Bronchial epithelial cell (primary cell): ENCODE measurements at regions not wholly inside any gene's neighbourhood (a gene's known extent, or its start where the extent isn't known, plus 50 kb on each side); places are given as distances from the start of the nearest gene placed in this dataset.
"Not testable (repeated sequence)": the region's sequence is repeated elsewhere in the genome, so short reads cannot be mapped to it uniquely, and the experiment has no call there.

Source experiments
- DNase-seq: peaks from one replicate; pipeline ENCODE4 v3.0.0-alpha.2; 2010; ENCODE audit warnings: low read depth
- FAIRE-seq: peaks from 2 replicates; lab custom pipeline; 2011; peaks lifted over from hg19 to GRCh38; lab: Jason Lieb, UNC
- H3K27me3 ChIP-seq: 2 replicates; pipeline ENCODE4 v1.5.1; 2011; ENCODE audit warnings: low read length; ENCODE audit not compliant: control insufficient read depth, insufficient read depth
- H3K36me3 ChIP-seq: 2 replicates; pipeline ENCODE4 v1.5.1; 2011; ENCODE audit warnings: low read length; ENCODE audit not compliant: control insufficient read depth, insufficient read depth
- H3K4me3 ChIP-seq: 2 replicates; pipeline ENCODE4 v1.5.1; 2011; ENCODE audit warnings: mild to moderate bottlenecking, low read depth, low read length, control low read depth
- TF ChIP-seq, protein P1 (sequence below): IDR thresholded peaks from 2 replicates; pipeline ENCODE4 v1.5.1; 2011; ENCODE audit warnings: mild to moderate bottlenecking, moderate library complexity, low read length, control low read depth, inconsistent platforms; ENCODE audit not compliant: insufficient read depth, severe bottlenecking

DNA sequence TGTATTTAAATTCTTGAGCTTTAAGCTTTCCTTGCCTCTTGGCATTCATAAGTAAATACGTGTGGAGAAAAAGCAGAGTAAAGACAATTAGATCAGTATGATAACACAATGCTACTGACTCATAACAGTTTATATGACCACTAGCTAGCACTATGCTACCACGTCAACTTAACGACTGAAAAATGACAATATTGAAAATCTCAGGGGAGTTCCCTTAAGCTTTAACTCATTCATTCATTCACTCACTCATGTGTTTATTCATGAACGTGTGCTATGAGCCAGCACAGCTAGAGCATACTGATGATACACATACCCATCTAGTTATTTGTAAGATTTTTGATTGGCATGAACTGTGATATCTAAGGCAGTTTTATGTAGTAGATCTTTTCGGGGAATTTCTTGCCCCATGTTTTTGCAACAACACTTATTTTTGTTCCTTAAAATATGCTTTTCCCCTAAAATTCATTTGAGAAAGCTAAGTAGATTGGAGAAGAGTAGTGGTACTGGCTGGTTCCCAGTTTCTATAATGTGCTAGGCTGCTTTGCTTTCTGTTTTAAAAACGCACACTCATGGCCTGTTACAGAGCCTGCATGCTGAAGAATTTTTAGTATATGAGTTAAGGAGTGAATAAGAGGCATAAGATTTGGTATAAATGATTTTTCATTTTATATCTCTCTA is 57.4 kb upstream of the ACBD5 start:
- no peak for DNase-seq
- H3K4me3 ChIP-seq, result no peak overlapping the region
- H3K36me3 ChIP-seq, result no peaks in the 10 kb centered on the region
- TF ChIP-seq, protein P1, sequence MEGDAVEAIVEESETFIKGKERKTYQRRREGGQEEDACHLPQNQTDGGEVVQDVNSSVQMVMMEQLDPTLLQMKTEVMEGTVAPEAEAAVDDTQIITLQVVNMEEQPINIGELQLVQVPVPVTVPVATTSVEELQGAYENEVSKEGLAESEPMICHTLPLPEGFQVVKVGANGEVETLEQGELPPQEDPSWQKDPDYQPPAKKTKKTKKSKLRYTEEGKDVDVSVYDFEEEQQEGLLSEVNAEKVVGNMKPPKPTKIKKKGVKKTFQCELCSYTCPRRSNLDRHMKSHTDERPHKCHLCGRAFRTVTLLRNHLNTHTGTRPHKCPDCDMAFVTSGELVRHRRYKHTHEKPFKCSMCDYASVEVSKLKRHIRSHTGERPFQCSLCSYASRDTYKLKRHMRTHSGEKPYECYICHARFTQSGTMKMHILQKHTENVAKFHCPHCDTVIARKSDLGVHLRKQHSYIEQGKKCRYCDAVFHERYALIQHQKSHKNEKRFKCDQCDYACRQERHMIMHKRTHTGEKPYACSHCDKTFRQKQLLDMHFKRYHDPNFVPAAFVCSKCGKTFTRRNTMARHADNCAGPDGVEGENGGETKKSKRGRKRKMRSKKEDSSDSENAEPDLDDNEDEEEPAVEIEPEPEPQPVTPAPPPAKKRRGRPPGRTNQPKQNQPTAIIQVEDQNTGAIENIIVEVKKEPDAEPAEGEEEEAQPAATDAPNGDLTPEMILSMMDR, result no peak
- FAIRE-seq, result no peak
- H3K27me3 ChIP-seq, result no peaks in the 10 kb centered on the region

DNA sequence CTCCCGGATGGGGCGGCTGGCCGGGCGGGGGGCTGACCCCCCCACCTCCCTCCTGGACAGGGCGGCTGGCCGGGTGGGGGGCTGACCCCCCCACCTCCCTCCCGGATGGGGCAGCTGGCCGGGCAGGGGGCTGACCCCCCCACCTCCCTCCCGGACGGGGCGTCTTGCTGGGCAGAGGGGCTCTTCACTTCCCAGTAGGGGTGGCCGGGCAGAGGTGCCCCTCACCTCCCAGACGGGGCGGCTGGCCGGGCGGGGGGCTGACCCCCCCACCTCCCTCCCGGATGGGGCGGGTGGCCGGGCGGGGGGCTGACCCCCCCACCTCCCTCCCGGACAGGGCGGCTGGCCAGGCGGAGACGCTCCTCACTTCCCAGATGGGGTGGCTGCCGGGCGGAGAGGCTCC is 55.7 kb upstream of the ACBD5 start:
- H3K36me3 ChIP-seq, FAIRE-seq, DNase-seq, H3K27me3 ChIP-seq, H3K4me3 ChIP-seq: not testable (repeated sequence)

DNA sequence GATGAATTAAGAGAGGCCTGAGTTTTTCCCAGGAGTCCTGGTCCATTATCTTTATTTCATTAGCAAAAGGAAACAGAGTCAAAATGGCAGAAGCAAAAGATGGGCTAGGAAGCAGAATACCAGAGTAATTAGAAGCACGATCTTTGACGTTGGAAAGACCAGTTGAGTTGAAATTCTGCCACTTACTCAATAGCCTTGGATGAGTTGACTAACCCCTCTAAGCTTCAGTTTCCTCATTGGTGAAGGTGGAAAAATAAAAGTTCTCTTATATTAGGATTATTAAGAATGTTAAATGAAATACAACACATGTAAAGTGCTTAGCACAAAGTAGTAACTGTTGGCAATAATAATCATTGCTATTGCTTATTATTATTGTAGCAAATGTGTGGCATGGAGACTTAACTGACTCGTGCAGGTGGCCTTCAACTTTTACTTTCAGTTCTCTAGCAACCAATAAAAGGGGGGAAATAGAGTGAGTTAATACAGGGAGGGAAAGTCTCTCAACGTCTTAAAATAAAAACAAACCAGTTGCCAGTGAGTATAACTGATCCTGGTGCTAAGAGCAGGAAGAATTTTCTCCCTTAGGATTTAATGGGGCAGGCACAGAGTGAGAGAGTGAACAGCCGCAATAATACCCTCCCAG is 50.8 kb upstream of the ACBD5 start:
- H3K36me3 ChIP-seq, DNase-seq, H3K27me3 ChIP-seq, H3K4me3 ChIP-seq: not testable (repeated sequence)
- FAIRE-seq, result peak; percentile 76
